NCI-H446 (cell line): ENCODE measurements at regions not wholly inside any gene's neighbourhood (a gene's known extent, or its start where the extent isn't known, plus 50 kb on each side); places are given as distances from the start of the nearest gene placed in this dataset.

Source experiments
- DNase-seq, 2 experiments: peaks; one replicate each; lab custom pipeline; 2025; lab: John Stamatoyannopoulos, UW

DNA sequence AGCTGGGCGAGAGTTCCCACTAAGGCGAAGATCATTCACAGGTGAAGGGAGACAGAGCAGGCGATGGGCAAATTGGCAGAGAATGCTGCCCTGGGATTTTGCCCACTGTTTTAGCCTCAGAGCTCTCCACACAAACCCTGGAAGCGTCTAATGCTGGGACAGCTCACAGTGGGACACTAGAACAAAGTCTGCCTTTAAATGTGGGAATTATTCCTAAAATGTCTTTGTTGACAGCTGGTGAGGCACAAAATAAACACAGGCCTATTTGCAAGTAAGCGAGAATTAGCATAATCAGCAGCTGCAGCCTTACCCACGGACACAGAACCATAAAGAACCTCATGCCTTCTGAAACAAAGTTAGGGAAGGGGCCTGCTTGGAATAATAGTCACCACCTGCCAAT is 824.5 kb downstream of the AACS start:
- no peak for DNase-seq

DNA sequence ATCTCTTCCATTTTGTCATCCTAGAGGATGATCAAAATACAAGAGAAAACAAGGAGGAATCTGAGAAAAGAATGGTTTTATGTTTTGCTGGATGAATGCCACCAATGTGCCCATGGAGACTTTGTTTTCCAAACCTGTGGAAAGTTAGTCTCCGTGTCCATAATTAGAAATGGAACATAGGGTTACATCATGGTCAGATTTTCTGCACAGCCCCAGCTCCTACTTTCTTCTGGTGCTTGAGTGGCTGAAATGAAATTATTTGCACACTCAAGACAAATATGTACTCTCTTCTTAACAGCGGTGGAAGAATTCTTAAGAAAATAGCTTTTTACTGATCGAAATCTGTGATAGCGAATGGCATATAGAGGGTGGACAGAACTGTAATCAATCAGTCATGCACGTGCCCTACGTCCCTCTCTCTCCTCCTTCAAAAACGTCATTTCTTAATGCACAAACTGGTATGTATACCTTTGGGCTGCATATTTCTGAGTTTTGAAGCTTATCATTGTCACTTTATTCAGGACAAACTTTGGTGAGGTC is 825.2 kb downstream of the AACS start:
- DNase-seq, result no peak

DNA sequence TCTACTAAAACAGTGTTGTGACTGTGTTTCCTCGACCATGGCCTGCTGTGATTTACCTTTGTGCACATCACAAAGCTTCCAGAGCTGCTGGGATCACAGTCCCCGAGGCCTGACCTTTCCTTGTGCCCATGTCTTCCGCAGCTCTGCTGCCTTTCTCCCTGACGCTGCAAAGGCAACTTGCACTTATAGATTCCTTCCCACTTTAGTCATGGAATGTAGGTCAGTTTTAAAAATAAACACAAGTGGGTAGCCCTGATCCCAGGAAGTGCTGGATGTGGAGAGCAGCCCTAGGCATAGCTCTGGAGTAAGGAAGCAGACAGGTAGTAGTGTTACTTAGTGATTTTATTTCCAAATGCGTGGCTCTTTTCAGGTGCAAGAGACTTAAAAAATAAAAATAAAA is 825.7 kb downstream of the AACS start:
- DNase-seq, result no peak

DNA sequence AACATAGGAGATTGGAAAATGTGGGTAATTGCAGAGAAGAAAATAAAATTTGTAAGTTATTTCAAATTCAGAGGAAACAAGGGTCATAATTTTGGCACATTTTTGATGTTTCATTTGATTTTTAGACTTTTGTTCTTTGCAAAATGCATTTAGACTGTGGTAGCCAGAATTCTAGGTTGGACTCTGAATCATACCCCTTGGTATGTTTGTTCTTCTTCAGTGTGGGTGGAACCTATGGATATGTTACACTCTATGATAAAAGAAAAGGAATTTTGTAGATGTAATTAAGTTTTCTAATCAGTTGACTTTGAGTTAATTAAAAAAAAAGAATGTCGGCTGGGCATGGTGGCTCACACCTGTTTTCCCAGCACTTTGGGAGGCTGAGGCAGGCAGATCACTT is 827.0 kb downstream of the AACS start:
- no peak for DNase-seq

DNA sequence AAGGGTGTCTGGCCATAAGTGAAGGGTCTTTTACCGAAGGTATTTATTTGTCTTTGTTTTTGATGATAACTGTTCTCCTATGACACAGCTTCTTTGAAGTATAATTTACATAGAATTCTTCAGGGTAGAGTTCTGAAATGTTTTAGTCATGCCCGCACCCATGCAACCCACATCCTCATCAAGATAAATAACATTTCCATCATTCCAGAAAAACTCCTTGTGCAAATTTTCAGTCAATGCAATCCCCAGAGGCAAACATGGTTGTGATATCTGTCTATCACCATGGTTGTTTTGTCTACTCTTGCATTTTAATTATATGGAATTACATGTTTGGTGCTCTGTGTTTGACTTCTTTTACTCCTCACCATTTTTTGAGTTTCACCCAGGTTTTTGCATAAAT is 837.8 kb downstream of the AACS start:
- DNase-seq, result no peak

DNA sequence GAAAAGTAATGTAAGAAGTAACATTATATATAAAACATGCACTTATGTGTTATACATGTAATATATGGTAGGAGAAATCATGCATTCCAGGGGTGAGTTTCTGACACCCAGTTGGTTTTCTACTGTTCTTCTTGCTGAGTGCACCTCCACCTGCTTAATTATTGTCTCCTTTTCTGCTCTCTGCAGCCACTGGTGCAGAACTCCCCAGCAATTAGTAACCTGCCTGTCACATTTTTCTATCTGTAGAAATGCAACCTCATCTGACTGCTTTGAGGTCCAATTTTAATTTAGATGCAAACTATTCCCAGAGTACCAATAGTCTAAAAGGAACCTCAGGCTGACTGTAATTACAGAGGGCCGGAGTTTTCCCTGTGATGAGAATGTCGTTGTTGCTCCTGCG is 842.1 kb downstream of the AACS start:
- DNase-seq, result no peak

DNA sequence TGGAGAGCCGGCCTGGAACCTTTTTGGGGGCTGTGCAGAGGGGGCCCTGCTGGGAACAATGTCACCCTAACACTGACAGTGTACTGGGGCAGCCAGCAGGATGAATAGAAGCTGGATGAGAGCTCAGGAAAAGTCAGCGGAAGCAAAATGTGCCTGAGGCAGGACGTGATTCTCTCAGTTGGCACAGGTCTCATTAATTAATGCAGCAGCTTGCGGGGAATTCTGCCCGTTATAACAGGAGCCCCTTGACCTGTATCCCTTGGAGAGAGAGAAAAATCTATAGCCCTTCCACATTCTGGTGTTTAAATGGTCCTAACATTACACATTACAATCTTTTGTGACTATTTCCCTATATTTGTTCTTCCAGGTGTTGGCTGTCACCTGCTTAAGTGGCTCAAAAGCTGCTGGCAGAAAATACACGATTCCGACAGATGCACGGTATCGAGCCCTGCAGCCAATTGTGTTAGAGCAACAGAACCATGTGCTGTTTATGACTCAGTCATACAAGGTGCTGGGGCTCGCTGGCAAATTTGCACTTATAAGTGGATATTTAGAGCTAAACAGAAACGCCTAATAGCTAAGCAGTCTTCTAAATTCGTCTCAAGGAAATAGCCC is 854.7 kb downstream of the AACS start:
- no peak for DNase-seq

DNA sequence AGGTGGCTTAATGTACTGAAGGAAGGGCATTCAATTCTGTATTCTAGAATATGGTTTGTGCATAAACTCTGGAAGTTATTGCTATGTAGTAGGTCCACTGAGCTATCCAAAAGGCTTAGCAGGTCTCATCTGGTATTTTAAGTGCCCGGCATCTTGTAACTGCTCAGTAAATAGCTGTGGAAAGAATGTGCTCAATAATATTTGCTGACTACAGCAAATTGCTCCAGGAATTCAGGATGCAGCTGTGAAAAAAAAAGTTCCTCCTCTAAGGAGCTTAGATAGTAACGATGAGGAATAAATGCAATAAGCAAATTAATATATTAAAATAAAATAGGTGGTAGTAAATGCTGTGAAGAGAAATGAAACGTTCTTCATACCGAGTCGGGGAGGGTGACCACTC is 857.1 kb downstream of the AACS start:
- DNase-seq, result no peak

DNA sequence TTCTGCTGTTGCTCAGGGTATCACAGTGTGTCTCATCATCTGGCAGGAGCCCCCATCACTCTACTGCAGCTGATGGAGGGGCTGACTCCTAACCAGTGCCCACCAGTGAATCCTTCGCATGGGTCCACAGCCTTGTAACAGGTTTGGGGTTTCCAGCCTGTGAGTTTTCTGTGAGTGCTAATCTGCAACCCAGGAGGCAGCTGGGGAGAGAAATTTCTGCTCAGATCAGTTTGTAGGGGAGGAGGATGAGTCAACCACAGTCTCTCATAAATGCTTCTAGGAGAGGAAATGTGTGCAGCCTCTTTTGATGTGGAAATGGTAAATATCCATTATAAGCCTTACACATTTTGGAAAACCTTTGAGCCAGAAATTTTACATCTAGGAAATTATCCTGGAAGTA is 871.3 kb downstream of the AACS start:
- no peak for DNase-seq

DNA sequence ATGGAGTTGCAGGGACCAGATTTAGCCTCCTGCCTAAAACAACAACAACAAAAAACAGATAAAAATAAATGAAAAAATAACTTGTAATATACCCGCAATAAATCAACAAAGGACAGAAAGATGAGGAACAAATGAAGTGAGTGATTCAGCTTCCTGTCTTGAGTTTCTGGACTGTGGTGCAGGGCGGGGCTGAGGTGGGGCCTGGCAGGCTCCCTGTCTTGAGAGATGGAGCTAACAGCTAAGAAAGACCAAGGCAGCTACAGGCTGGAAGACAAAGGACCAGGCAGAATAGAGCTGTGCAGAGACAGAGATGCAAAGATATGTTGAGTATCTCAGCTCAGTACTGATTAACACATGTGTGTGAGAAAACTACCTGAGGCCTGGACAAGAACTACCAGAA is 879.2 kb downstream of the AACS start:
- DNase-seq, result no peak

DNA sequence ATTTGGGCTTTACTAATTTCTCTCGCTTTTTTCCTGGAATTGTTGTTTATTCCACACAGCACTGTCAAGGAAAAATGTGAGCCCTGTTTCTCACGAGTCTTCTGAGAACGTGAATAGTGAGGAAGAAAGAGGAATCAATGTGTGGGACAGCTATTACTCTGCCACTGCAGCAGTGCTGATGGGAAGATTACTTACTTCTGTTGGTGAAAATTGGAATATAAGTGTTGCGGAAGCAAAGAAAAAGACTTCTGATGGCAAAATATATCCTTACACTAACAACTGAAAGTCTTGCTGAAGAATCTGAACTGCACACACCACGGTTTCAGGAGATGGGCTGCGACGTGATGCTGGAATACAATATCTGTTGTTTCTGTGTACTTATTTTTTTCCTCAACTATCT is 884.2 kb downstream of the AACS start:
- DNase-seq, result no peak

DNA sequence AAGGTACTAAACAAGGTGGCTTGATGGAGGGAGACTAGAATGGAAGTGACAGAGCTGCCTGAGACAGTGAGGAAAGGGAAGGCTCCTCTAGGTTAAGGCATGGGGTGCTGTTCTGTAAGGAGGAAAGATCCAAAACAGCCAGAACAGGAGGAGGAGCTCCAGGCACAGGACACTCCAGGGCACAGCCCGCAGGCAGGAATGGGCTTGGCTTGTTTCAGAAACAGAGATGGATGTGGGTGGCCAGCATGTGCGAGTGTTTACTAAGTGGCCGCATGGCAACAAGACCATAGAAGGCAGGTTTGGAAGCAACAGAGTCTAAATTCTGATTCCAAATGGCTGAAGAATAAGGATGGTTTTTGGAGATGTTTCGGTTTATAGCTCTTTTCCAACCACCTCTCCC is 889.1 kb downstream of the AACS start:
- DNase-seq, result no peak

DNA sequence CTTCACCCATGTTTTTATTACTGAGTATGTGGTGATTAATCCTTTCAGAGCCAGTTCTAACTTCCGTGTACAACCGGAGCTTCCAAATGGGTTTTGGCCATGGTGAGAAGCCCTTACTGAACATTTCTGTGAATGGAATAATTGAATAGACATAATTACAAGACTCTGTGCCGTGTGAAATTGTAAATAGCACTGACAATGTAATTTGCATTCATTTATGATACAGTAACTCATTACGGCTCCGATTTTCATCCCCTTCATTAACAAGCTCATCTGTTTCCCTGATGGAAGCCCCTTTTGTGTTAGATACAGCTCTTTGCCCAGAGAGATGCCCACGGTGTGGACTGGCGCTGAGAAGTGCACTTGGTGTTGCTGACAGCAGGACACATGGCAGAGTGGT is 891.0 kb downstream of the AACS start:
- DNase-seq, result no peak

DNA sequence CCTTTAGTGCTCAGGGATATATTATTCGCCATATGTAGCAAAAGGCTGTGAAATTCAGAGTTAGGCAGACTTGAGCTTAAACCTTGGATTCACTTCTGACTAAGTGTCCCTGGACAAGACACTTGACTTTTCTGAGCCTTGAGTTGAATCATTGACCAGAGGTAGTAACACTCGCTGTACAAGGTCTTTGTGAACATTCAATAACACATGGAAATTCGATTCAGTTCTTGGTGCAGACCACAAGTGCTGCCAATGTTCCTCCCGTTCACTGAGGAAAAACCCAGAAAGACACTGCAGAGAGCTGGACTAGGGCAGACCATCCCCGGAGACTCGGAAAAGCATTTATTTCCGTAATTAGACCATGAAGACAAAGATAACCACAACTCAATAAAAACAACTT is 901.4 kb downstream of the AACS start:
- no peak for DNase-seq

DNA sequence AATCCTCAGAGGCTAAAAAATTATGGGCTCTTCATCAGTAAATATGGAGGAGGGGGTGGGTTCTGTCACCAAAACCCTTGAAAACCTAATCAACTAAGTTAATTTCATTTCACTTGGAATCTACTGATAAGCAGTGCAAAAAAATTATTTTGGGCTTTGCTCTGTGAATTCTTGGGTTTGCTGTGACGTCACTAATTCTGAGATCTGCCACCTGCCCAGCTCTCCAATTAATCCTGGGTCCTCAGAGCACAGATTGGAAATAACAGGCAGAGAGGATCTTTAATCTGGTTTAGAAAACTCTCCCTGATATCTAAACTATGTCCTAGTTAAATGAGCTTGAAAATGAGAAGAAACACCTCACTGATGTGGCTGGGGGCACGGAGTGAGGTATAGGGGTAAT is 903.2 kb downstream of the AACS start:
- DNase-seq, result no peak

DNA sequence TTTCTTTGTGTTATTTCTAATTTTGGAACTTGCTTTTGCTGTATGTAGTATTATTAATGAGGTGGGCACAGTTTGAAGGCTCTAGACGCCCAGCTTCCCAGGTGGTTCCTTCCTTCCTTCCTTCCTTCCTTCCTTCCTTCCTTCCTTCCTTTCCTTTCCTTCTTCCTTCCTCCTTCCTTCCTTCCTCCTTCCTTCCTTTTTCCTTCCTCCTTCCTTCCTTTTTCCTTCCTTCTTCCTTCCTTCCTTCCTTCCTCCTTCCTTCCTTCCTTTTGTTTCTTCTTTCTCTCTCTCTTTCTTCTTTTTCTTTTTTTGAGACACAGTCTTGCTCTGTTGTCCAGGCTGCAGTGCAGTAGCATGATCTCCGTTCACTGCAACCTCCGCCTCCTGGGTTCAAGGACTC is 906.7 kb downstream of the AACS start:
- DNase-seq, result no peak

DNA sequence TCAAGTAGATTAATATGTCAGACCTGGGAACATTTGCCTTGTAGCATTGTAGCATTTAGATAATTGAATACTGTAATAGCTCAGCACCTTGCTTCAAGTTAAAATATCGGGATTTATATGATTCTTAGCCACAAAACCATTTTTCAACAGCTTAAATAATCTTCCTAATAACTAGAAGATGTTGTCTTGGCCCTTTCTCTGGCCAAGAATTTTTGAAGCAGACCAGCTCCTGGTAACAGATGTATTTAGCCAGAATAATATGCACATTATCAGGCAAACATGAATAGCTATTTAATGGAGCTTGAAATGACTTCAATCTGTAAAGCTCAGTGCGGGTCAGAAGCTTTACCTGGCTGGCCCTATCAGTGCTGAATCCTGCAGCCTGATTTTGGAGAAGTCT is 913.1 kb downstream of the AACS start:
- no peak for DNase-seq

DNA sequence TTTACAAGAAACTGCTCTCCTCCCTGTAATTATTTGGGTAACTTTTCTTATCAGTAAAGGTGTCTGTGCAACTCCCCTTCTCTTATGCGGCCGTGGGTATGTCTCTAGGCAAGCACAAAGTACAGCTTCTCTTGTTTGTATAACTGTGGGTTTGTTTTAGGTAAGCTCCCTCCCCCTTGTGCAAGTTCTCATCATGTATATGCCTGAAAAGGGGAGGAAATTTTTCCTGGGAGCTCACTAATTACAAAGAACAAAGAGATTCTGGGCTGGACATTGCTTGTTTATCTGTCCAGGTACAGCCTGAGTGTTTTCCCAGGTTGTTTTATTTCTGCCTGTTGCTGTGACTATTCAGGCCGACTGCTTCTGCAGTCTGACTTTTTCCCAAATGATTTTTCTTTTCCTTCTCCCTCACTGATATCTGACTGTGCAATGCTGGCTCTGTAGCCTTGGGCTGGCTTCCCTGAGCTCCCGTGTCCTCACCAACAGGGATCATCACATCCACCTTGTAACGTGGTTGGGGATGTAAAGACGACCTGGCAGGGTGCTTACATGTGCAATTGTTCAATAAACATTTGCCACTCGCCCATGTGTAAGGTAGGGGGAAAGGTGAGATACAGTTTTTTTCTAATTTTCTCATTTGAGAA is 916.5 kb downstream of the AACS start:
- no peak for DNase-seq

DNA sequence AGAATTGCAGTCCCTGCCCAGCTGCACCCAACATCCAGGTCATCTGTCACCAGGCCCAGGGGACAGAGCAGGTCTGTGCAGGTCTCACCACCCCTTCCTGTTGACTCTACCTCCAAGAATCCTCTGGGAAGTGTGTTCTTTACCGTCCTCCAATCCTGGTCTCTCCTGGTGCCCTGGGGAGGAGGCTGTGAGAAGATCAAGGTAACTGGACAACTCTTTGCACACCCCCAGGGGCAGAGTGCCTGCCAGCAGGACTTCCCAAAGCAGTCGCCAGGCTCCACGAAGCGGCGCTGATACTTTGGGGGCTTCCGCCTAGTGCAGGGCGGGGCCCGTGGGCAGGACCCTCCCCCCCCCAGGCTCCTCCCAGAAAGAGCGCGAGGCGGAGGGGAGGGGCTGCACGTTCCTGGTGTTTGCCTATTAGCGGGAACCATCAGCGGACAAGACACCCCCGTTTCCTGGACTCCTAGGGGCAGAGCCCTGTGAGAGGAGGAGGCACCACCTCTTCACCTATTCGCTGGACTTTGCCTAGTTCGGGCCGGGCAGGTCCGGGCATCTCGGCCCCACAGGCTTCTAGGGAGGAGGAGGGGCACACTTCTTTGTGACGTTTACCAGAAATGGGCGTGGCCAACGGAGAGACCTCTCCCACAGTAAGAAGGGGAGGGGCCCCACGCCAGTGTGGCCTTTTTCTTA is 918.0 kb downstream of the AACS start:
- peak in 1 of 2 experiments; percentile 1 for DNase-seq

DNA sequence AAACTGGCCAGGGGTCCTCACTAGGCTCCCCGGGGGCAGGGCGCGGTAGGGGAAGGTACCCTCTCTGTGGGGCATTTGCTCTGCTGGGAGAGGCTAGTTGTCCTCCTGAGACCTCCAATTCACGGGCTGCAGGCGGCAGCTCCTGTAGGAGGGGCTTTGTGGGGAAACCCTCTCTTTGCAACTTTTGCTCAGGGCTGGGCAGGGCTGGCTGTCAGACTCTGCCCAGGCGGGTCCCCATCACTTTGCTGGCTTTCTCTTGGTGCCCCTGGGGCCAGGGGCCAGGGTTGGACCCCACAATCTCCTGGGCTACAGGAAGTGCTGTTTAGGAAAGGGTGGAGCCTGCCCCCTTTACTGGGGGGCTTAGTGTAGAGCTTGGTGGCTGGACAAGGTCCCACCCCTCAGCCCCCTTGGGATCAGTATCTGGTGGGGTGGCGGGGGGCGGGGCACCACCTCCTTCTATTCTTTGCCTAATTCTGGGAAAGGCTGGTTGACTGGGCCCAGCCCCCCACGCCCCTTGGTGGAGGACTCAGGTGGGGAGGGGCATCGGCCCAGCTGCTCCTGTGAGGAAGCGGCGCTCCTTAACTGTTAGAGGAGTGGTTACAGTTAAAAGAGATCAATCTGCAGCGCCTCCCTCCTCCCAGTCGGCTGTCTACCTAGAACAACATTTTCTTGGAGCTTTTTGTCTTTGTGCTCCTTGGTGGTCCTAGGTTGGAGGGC is 918.7 kb downstream of the AACS start:
- DNase-seq, result no peak

DNA sequence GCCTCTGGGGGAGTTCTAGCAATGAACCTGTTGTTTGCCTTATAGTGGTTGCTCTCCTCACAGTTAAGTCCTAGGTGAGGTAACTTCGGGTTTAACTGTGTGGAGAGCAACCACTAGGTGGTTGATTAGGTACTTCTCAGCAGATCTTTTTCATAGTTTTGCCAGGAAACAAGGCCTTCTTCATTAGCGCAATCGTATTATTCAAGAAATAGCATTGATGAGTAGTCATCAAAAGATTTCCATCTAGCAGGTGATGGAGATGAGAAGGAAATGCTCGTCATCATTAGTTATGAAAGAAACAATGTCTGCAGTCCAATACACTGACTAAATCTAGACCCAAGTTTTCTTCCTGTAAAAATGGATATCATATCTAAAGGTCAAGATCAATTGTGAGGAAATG is 923.3 kb downstream of the AACS start:
- no peak for DNase-seq

DNA sequence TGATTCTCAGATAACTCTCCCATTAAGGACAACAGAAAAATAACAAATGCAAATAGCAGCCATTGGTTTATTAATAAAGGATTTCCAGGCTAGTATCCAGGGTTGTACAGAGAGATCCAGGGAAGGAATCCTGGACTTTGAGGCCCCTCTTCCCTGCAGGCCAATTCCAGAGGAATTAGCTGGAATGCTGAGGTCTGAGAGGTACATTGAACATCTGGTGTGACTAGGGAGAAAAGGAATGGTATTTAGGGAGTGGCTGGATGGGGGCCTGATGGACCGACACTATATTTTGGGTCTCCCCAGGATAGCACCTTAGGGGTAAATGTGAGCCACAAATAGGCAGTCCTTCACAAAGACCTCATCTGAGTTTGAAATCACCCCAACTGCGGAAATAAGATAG is 924.5 kb downstream of the AACS start:
- no peak for DNase-seq

DNA sequence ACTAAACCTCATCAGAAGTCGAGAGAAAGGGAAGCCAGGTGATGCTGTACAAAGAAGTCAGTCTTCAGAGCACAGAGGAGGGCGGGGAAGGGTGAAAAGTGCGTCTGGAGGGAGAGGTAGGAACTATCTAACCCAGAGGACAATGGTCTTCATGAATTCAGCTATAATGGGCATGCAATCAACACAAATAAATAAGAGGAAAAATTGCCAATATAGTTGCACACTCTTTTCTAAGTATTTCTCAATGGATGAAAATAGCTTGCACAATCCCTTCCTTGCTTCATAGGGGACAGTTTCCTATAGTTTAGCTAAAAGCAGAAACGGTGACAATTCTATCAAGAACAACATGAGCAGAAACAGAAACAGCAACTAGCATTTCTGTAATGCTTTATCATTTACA is 931.2 kb downstream of the AACS start:
- DNase-seq, result no peak
